Activated effector memory CD4-positive, alpha-beta T cell treated with Interleukin-2 at 50 U/mL for 16 hours (primary cell): ENCODE measurements at regions not wholly inside any gene's neighbourhood (a gene's known extent, or its start where the extent isn't known, plus 50 kb on each side); places are given as distances from the start of the nearest gene placed in this dataset.
"Not testable (repeated sequence)": the region's sequence is repeated elsewhere in the genome, so short reads cannot be mapped to it uniquely, and the experiment has no call there.

Experiments
- DNase-seq: peaks from one replicate; pipeline ENCODE4 v3.0.0-alpha.2; 2020

DNA sequence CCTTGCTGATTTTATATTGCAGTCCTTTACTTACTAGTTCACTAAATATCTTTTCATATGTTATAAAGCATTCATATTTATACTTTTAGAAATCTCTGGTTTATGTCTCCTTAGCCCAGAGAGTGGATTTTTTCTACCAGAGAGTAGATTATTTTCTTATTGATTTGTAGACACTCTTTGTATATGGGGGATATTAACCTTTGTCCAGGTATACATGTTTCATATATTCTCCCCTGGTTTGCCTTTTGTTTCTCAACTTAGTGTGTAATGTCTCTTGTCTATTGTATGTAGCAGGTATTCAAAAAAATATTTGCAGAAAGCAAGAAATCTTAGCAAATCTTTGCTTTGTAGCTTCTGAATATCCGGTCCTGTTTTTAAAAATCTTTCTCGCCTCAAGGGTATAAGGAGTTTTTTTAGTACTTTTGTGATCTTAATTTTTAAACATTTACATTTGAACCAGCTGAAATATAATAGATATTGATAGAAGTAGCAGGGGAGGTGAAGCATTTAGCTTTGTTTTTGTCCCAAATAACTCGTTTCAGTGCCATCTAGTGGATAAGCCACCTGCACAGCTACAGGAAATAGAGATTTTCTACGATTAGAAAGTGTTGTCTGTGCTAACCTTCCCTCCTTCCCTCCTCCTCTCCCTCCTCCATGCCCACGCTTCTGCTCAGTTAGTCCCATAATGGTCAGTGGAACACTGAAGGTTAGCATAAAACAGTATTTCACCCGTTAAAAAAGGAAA is 97.0 kb downstream of the PHETA1 start:
- DNase-seq = no peak

GRCh38 chr12:111270774-111271173 is 98.1 kb downstream of the PHETA1 start:
- DNase-seq = no peak

DNA sequence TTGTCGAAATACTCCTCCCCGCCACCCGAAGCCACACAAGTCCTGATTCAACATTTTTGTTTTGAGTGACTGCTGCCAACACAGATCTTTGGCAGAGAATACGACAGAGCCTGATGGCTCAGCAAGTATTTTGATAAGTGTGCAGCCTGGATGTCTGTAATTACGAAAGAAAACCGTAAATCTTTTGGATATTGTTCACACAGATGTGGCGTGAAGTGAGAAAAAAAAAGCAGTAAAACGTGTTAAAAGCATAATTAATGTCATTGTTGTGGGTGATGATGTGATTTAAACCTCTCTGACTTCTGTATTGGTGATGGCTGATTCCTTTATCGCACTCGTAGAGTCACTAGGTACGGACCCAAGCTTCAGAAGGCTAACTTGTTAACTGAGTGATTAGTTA is 98.7 kb downstream of the PHETA1 start:
- DNase-seq = no peak

DNA sequence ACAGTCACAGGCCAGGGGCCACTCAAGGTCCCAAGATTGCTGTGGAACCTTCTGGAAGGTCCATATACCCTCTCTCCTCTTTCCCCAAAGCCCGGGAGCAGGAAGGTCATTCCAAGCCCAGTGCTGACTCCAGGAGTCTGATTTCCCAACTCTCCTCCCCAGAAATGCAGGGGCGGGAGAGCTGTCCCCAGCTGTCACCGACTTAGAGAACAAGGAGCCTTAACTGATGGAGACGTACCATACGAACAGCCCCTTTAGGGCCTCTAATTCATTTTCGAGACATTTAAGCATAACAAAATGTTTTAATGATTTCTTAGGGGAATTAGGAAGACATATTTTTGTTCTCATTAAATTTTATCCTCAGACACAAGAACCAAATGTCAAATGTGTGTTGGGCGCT is 99.2 kb downstream of the PHETA1 start:
- no peak for DNase-seq

- DNase-seq = no peak
Measured at GRCh38 chr12:111268738-111269572, 99.9 kb downstream of the PHETA1 start.

GRCh38 chr12:111267144-111267543 is 101.8 kb downstream of the PHETA1 start:
- no peak for DNase-seq

GRCh38 chr12:111261911-111262676 is 106.8 kb downstream of the PHETA1 start:
- no peak for DNase-seq

- DNase-seq = no peak
Measured at GRCh38 chr12:111260732-111261131, 108.2 kb downstream of the PHETA1 start.

- DNase-seq = no peak
Measured at GRCh38 chr12:111259231-111259630, 109.7 kb downstream of the PHETA1 start.

- DNase-seq = not testable (repeated sequence)
Measured at GRCh38 chr12:111258081-111258480, 110.8 kb downstream of the PHETA1 start.

DNA sequence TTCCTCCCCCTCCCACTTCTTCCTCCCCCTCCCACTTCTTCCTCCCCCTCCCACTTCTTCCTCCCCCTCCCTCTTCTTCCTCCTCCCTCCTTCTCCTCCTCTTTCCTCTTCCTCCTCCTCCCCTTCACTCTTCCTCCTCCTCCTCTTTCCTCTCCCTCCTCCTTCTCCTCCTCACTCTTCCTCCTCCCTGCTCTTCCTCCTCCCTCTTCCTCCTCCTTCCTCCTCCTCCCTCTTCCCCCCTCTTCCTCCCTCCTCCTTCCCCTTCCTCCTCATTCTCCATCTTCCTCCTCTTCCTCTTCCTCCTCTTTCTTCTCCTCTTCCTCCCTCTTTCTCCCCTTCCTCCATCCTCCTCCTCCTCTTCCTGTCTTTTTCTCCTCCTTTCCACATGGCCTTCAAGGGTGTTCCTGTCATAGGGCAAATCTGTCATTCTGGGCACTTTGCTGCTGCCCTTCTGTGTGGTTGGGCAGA is 111.4 kb downstream of the PHETA1 start:
- no peak for DNase-seq

DNA sequence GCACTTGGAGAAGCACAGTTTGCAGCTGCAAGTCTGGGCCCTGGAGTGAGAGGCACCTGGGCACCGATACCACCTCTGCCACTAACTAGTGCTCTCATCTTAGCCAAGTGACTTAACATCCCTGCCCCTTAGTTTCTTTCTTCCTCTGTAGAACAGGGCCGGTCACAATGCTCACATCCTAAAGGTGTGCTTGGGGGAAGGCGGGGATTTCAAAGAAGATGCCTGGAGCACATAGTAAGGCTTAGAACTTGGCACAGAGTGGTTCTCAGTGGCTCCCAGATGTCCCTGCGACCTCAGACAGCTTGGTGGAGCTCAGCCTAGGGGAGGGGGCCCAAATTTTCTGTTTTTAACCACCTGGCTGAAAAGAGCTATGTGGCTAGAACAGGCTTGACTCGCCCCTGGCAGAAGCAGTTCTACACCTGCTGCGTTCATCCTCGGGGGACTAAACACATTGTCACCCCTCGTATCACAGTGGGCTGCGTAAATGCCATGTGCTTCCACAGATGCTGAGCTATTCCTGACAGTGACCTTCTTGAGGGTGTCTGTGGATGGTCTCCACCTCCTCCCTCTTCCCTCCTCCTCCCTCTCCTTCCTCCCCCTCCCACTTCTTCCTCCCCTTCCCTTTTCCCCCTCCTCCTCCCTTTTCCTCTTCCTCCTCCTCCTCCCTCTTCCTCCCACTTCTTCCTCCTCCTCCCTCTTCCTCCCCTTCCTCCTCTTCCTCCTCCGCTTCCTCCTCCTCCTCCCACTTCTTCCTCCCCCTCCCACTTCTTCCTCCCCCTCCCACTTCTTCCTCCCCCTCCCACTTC is 112.1 kb downstream of the PHETA1 start:
- no peak for DNase-seq

- no peak for DNase-seq
Measured at GRCh38 chr12:111255261-111255660, 113.6 kb downstream of the PHETA1 start.

DNA sequence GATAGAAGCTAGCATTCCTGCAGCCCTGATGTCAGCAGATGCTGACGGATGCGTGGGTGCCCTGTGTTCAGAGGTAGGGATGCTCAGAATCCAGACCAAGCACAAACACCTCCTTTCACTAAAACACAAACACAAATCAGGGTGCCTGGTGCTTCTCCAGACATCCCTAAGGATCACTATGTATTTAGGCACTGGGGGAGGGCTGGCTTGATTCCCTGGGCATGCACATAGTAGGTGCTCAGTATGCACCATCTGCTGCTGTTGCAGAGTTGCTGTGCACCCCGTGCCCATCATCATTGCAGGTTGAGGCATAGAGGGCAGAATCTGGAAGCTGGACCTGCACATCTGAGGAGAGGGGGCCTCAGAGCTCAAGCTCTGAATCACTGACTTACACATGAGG is 114.8 kb downstream of the PHETA1 start:
- no peak for DNase-seq

- no peak for DNase-seq
Measured at GRCh38 chr12:111253213-111253612, 115.7 kb downstream of the PHETA1 start.

DNA sequence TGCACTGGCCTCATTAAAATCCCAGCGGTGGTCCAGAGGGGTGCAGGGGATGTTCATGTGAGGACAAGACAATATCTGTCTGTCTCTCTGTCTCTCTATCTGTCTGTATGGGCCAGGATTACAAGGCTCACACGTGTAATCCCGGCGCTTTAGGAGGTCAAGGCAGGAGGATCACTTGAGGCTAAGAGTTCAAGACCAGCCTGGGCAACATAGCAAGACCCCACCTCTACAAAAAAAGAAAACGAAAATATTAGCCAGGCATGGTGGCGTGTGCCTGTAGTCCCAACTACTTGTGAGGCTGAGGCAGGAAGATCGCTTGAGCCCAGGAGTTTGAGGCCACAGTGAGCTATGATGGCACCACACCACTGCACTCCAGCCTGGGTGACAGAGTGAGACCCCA is 117.1 kb downstream of the PHETA1 start:
- no peak for DNase-seq

GRCh38 chr12:111251058-111251730 is 117.7 kb downstream of the PHETA1 start:
- no peak for DNase-seq

GRCh38 chr12:111250251-111250881 is 118.5 kb downstream of the PHETA1 start:
- DNase-seq = no peak

GRCh38 chr12:111249757-111250156 is 119.1 kb downstream of the PHETA1 start:
- no peak for DNase-seq

- no peak for DNase-seq
Measured at GRCh38 chr12:111249018-111249370, 119.9 kb downstream of the PHETA1 start.

GRCh38 chr12:111248236-111249017 is 120.5 kb downstream of the PHETA1 start:
- DNase-seq = no peak
